Tibial nerve (tissue), 3 donors: ENCODE measurements at regions not wholly inside any gene's neighbourhood (a gene's known extent, or its start where the extent isn't known, plus 50 kb on each side); places are given as distances from the start of the nearest gene placed in this dataset.

Experiments
- CTCF ChIP-seq, 5 experiments: fragments of 200-600 bp in 3 of 5; fragments of 450-650 bp in 2 of 5; sonication (generic) in 3 of 5; IDR thresholded peaks; one replicate each; pipeline ENCODE4 v1.5.1; 2016 to 2019; ENCODE audit warnings: antibody characterized with exemption in 5 of 5, mild to moderate bottlenecking in 3 of 5, moderate library complexity in 2 of 5
- POLR2A ChIP-seq, 2 donors: fragments of 450-650 bp; IDR thresholded peaks; one replicate each; pipeline ENCODE4 v1.6.1; 2017; ENCODE audit warnings: antibody characterized with exemption in 2 of 2, mild to moderate bottlenecking in 2 of 2, moderate library complexity in 2 of 2

GRCh38 chr5:68849906-68850305 is 243.9 kb upstream of the SLC30A5 start:
- TF ChIP-seq CTCF (IDR thresholded peaks at IDR 0.05) (no peak), POLR2A (IDR thresholded peaks at IDR 0.05) (no peak)
